ENCODE measurements at regions not wholly inside any gene's neighbourhood (a gene's known extent, or its start where the extent isn't known, plus 50 kb on each side); places are given as distances from the start of the nearest gene placed in this dataset.

GRCh38 chr1:187948170-187948794, 1119.5 kb downstream of the PLA2G4A start:
- H3K4me1 Mint-ChIP-seq = no peaks in the 10 kb centered on the region
- H3K27me3 Mint-ChIP-seq = no peaks in the 10 kb centered on the region
- ChIA-PET CTCF (no interaction called here), POLR2A (no interaction called here)
- DNase-seq = no peak
- no peak overlapping the region for H3K27ac Mint-ChIP-seq
- intact Hi-C loops (cut with micrococcal nuclease) = no loop called here
- no peak for TF ChIP-seq CTCF (IDR thresholded peaks at IDR 0.05)
- H3K36me3 Mint-ChIP-seq (ENCODE audit: low read depth) = no peaks in the 10 kb centered on the region
- H3K9me3 Mint-ChIP-seq = peaks cover 9% of the 10 kb centered on the region
- no peak overlapping the region for H3K4me3 Mint-ChIP-seq
- ATAC-seq (ENCODE audit: low read depth) = no peak

- H3K27ac Mint-ChIP-seq = no peak overlapping the region
- intact Hi-C loops (cut with micrococcal nuclease) = no loop called here
- CTCF ChIA-PET = no interaction called here
- H3K9me3 Mint-ChIP-seq = peaks cover 11% of the 10 kb centered on the region
- no peak overlapping the region for H3K4me3 Mint-ChIP-seq
- ATAC-seq (ENCODE audit: low read depth) (no peak), DNase-seq (no peak)
- H3K27me3 Mint-ChIP-seq = no peaks in the 10 kb centered on the region
- H3K36me3 Mint-ChIP-seq (ENCODE audit: low read depth) = no peaks in the 10 kb centered on the region
- POLR2A ChIA-PET = no interaction called here
- TF ChIP-seq CTCF (IDR thresholded peaks at IDR 0.05) = no peak
- no peaks in the 10 kb centered on the region for H3K4me1 Mint-ChIP-seq
Observed at GRCh38 chr1:187949567-187949966, 1120.8 kb downstream of the PLA2G4A start.

- no peaks in the 10 kb centered on the region for H3K36me3 Mint-ChIP-seq (ENCODE audit: low read depth)
- no peak overlapping the region for H3K27ac Mint-ChIP-seq
- TF ChIP-seq CTCF (IDR thresholded peaks at IDR 0.05) = no peak
- H3K4me1 Mint-ChIP-seq = no peaks in the 10 kb centered on the region
- POLR2A ChIA-PET = no interaction called here
- DNase-seq = no peak
- no peak overlapping the region for H3K4me3 Mint-ChIP-seq
- intact Hi-C loops (cut with micrococcal nuclease) = no loop called here
- no peak for ATAC-seq (ENCODE audit: low read depth)
- CTCF ChIA-PET = no interaction called here
- H3K27me3 Mint-ChIP-seq = no peaks in the 10 kb centered on the region
- H3K9me3 Mint-ChIP-seq = peaks cover 9% of the 10 kb centered on the region
Observed at GRCh38 chr1:187951817-187952216, 1123.1 kb downstream of the PLA2G4A start.

- Mint-ChIP-seq H3K4me3 (no peak overlapping the region), H3K9me3 (peaks cover 9% of the 10 kb centered on the region), H3K27me3 (no peaks in the 10 kb centered on the region), H3K4me1 (no peaks in the 10 kb centered on the region), H3K27ac (no peak overlapping the region), H3K36me3 (ENCODE audit: low read depth) (no peaks in the 10 kb centered on the region)
- no peak for TF ChIP-seq CTCF (IDR thresholded peaks at IDR 0.05)
- DNase-seq (no peak), ATAC-seq (ENCODE audit: low read depth) (no peak)
- CTCF ChIA-PET = no interaction called here
- intact Hi-C loops (cut with micrococcal nuclease) = no loop called here
- POLR2A ChIA-PET = no interaction called here
Observed at GRCh38 chr1:187952446-187952845, 1123.7 kb downstream of the PLA2G4A start.

GRCh38 chr1:187956975-187957374, 1128.2 kb downstream of the PLA2G4A start:
- no peak overlapping the region for H3K4me3 Mint-ChIP-seq
- no peak overlapping the region for H3K27ac Mint-ChIP-seq
- DNase-seq (no peak), ATAC-seq (ENCODE audit: low read depth) (no peak)
- H3K9me3 Mint-ChIP-seq = peaks cover 8% of the 10 kb centered on the region
- no peaks in the 10 kb centered on the region for H3K27me3 Mint-ChIP-seq
- intact Hi-C loops (cut with micrococcal nuclease) = no loop called here
- ChIA-PET POLR2A (no interaction called here), CTCF (no interaction called here)
- TF ChIP-seq CTCF (IDR thresholded peaks at IDR 0.05) = no peak
- H3K36me3 Mint-ChIP-seq (ENCODE audit: low read depth) = no peaks in the 10 kb centered on the region
- H3K4me1 Mint-ChIP-seq = no peaks in the 10 kb centered on the region

Data from activated B cell treated with CpG ODN at 0.5 μM for 24 hours (primary cell).